ENCODE measurements at regions not wholly inside any gene's neighbourhood (a gene's known extent, or its start where the extent isn't known, plus 50 kb on each side); places are given as distances from the start of the nearest gene placed in this dataset.

GRCh38 chr10:83820033-83820432 lies 319.3 kb upstream of the GHITM start:
- TF ChIP-seq EZH2 (IDR thresholded peaks at IDR 0.05; ENCODE audit: borderline replicate concordance, low read length) (no peak), CTCF (IDR thresholded peaks at IDR 0.05; ENCODE audit: low read length) (no peak)
- H4K20me1 ChIP-seq (ENCODE audit: insufficient read depth, low read length): no peaks in the 10 kb centered on the region
- H2AFZ ChIP-seq (ENCODE audit: low read length): no peak overlapping the region
- H3K27me3 ChIP-seq (ENCODE audit: insufficient read depth, low read length): no peaks in the 10 kb centered on the region
- no peaks in the 10 kb centered on the region for H3K9me2 ChIP-seq (ENCODE audit: low read depth, low read length)
- no peak overlapping the region for H3K27ac ChIP-seq (ENCODE audit: low read depth, low read length, poor library complexity, severe bottlenecking)
- H3K4me3 ChIP-seq (ENCODE audit: low read depth, low read length, poor library complexity, severe bottlenecking): no peak overlapping the region
- no peaks in the 10 kb centered on the region for H3F3A ChIP-seq (ENCODE audit: insufficient read depth, low read length)
- no peaks in the 10 kb centered on the region for H3K79me2 ChIP-seq (ENCODE audit: insufficient read depth, low read length)
- H3K4me2 ChIP-seq (ENCODE audit: low read length): no peak overlapping the region
- H3K9ac ChIP-seq (ENCODE audit: low read length): no peak overlapping the region
- H3K36me3 ChIP-seq (ENCODE audit: insufficient read depth, low read length): no peaks in the 10 kb centered on the region
- no peaks in the 10 kb centered on the region for H3K9me3 ChIP-seq (ENCODE audit: low read length)
- H3K4me1 ChIP-seq (ENCODE audit: insufficient read depth, low read length, severe bottlenecking): no peaks in the 10 kb centered on the region

- Histone ChIP-seq H4K20me1 (ENCODE audit: insufficient read depth, low read length) (no peaks in the 10 kb centered on the region), H3K79me2 (ENCODE audit: insufficient read depth, low read length) (no peaks in the 10 kb centered on the region), H3F3A (ENCODE audit: insufficient read depth, low read length) (no peaks in the 10 kb centered on the region), H3K27me3 (ENCODE audit: insufficient read depth, low read length) (no peaks in the 10 kb centered on the region), H3K4me2 (ENCODE audit: low read length) (no peak overlapping the region), H3K27ac (ENCODE audit: low read depth, low read length, poor library complexity, severe bottlenecking) (no peak overlapping the region), H3K9me2 (ENCODE audit: low read depth, low read length) (no peaks in the 10 kb centered on the region), H3K9me3 (ENCODE audit: low read length) (no peaks in the 10 kb centered on the region), H2AFZ (ENCODE audit: low read length) (no peak overlapping the region), H3K36me3 (ENCODE audit: insufficient read depth, low read length) (no peaks in the 10 kb centered on the region), H3K9ac (ENCODE audit: low read length) (no peak overlapping the region), H3K4me3 (ENCODE audit: low read depth, low read length, poor library complexity, severe bottlenecking) (no peak overlapping the region), H3K4me1 (ENCODE audit: insufficient read depth, low read length, severe bottlenecking) (no peaks in the 10 kb centered on the region)
- TF ChIP-seq CTCF (IDR thresholded peaks at IDR 0.05; ENCODE audit: low read length) (no peak), EZH2 (IDR thresholded peaks at IDR 0.05; ENCODE audit: borderline replicate concordance, low read length) (no peak)
These were observed 315.2 kb upstream of the GHITM start for GRCh38 chr10:83824099-83824498.

GRCh38 chr10:83834096-83834495 lies 305.2 kb upstream of the GHITM start:
- Histone ChIP-seq H3K27ac (ENCODE audit: low read depth, low read length, poor library complexity, severe bottlenecking) (no peak overlapping the region), H3F3A (ENCODE audit: insufficient read depth, low read length) (no peaks in the 10 kb centered on the region), H3K79me2 (ENCODE audit: insufficient read depth, low read length) (no peaks in the 10 kb centered on the region), H3K9me2 (ENCODE audit: low read depth, low read length) (no peaks in the 10 kb centered on the region), H3K9me3 (ENCODE audit: low read length) (no peaks in the 10 kb centered on the region), H4K20me1 (ENCODE audit: insufficient read depth, low read length) (no peaks in the 10 kb centered on the region), H3K9ac (ENCODE audit: low read length) (no peak overlapping the region), H3K4me2 (ENCODE audit: low read length) (no peak overlapping the region), H3K4me1 (ENCODE audit: insufficient read depth, low read length, severe bottlenecking) (no peaks in the 10 kb centered on the region), H2AFZ (ENCODE audit: low read length) (no peak overlapping the region), H3K36me3 (ENCODE audit: insufficient read depth, low read length) (no peaks in the 10 kb centered on the region), H3K27me3 (ENCODE audit: insufficient read depth, low read length) (no peaks in the 10 kb centered on the region), H3K4me3 (ENCODE audit: low read depth, low read length, poor library complexity, severe bottlenecking) (no peak overlapping the region)
- TF ChIP-seq CTCF (IDR thresholded peaks at IDR 0.05; ENCODE audit: low read length) (no peak), EZH2 (IDR thresholded peaks at IDR 0.05; ENCODE audit: borderline replicate concordance, low read length) (no peak)

Data from OCI-LY1 (cell line).